Natural killer cell (primary cell): ENCODE measurements at regions not wholly inside any gene's neighbourhood (a gene's known extent, or its start where the extent isn't known, plus 50 kb on each side); places are given as distances from the start of the nearest gene placed in this dataset.

Source experiments
- ATAC-seq, 3 donors: fragments of 150-1000 bp in 2 of 3; fragments of 200-7000 bp in 1 of 3; cut with Tn5 transposase; 1 replicate in 1 of 3; 2 replicates in 2 of 3; pipeline ENCODE4 v1.10.0; 2021; ENCODE audit warnings: mild to moderate bottlenecking in 2 of 3, moderate library complexity in 2 of 3
- DNase-seq, 2 donors: peaks; one replicate each; pipeline versions ENCODE4 v3.0.0 to v3.0.0-alpha.2; 2013 to 2021; ENCODE audit warnings: mixed read lengths in 1 of 2
- H3K27ac ChIP-seq: one replicate; pipeline ENCODE4 v1.5.1; 2013; ENCODE audit warnings: mild to moderate bottlenecking, low read length
- H3K27me3 ChIP-seq: one replicate; pipeline ENCODE4 v1.6.1; 2013; ENCODE audit warnings: low read length; ENCODE audit not compliant: control insufficient read depth, insufficient read depth
- H3K36me3 ChIP-seq: one replicate; pipeline ENCODE4 v1.6.1; 2013; ENCODE audit warnings: low read length; ENCODE audit not compliant: control insufficient read depth, insufficient read depth
- H3K4me1 ChIP-seq: one replicate; pipeline ENCODE4 v1.6.1; 2013; ENCODE audit warnings: low read length; ENCODE audit not compliant: control insufficient read depth, insufficient read depth
- H3K4me3 ChIP-seq: one replicate; pipeline ENCODE4 v1.5.1; 2013; ENCODE audit warnings: low read length
- H3K9me3 ChIP-seq: one replicate; pipeline ENCODE4 v1.6.1; 2013; ENCODE audit warnings: low read length; ENCODE audit not compliant: control insufficient read depth, insufficient read depth
- H3K27ac Mint-ChIP-seq, 2 donors: one replicate each; pipeline ENCODE4 v1.8.0; 2022; ENCODE audit warnings: mild to moderate bottlenecking in 2 of 2, mixed read lengths in 2 of 2, moderate library complexity in 1 of 2
- H3K27me3 Mint-ChIP-seq, 2 donors: one replicate each; pipeline ENCODE4 v1.8.0; 2022; ENCODE audit warnings: low read depth in 2 of 2, mixed read lengths in 2 of 2
- H3K36me3 Mint-ChIP-seq: one replicate; pipeline ENCODE4 v1.8.0; 2022; ENCODE audit warnings: mixed read lengths
- H3K4me1 Mint-ChIP-seq, 2 donors: one replicate each; pipeline ENCODE4 v1.8.0; 2022; ENCODE audit warnings: mixed read lengths in 2 of 2
- H3K4me3 Mint-ChIP-seq: one replicate; pipeline ENCODE4 v1.8.0; 2022; ENCODE audit warnings: mild to moderate bottlenecking, moderate library complexity, mixed read lengths
- H3K9me3 Mint-ChIP-seq, 2 donors: one replicate each; pipeline ENCODE4 v1.8.0; 2022; ENCODE audit warnings: mixed read lengths in 2 of 2
- WGBS: methylation state at CpG from one replicate; pipeline ENCODE4 v1.1.7; 2013; ENCODE audit warnings: missing lambda C conversion rate; ENCODE audit not compliant: insufficient coverage; 5-methylcytosine and 5-hydroxymethylcytosine counted together
- intact Hi-C: fragments of 100-400 bp; cut with micrococcal nuclease; formaldehyde crosslinking; loops from one replicate; pipeline ENCODE4 v1.14.2; 2022
- TF ChIP-seq, protein P1 (sequence below): fragments of 200-600 bp; IDR thresholded peaks from one replicate; pipeline ENCODE4 v1.8.0; 2022; ENCODE audit warnings: antibody characterized with exemption

DNA sequence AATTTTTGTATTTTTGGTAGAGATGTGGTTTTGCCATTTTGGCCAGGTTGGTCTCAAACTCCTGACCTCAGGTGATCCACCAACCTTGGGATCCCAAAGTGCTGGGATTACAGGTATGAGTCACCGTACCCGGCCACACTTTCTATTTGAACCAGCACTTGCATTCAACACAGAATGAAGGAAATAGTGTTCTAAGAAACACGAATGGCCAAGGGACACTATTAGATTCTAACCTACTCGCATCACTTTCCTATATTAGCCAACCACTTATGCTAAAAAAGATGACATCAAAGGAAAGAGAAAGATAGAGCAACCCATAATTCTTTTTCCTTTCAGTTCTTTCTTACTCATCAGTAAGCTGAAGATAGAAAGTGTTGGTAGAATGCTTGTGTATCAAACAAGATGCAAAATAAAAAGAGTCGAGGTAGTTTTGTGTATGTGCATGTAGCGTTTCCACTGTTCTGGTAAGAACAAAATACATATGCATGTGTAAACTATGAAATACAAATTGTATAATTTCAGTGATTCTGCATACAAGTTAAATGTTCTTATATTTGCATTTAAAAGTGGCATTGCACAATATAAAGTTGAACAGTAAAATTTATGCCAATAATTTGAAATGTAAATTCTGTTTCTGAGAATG is 247.6 kb downstream of the CDCA7 start:
- no peak for ATAC-seq
- WGBS: 91% methylated on average over 6 of the region's 6 CpGs
- intact Hi-C loops: no loop called here

DNA sequence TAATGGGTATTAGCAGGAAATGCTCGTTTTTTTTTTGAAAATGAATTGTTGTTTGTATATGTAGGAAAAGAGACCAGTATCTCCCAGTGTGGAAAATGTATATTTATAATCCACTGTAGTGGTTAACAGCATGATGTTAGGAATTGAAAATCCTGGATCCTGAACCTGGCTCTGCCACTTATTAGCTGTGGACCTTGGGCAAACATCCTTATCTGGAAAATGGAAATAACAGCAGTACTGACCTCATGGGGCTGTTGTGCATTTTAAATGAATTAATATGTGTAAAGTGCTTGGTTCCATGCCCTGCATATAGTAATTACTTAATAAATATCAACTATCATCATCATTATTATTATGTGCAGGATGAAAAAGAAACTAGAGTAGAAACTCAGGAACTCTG is 251.3 kb downstream of the CDCA7 start:
- DNase-seq: no peak
- no peak for ATAC-seq
- no CpG with 5 or more reads among the region's 1 CpG for WGBS
- no peak overlapping the region for H3K27ac Mint-ChIP-seq
- TF ChIP-seq, protein P1, sequence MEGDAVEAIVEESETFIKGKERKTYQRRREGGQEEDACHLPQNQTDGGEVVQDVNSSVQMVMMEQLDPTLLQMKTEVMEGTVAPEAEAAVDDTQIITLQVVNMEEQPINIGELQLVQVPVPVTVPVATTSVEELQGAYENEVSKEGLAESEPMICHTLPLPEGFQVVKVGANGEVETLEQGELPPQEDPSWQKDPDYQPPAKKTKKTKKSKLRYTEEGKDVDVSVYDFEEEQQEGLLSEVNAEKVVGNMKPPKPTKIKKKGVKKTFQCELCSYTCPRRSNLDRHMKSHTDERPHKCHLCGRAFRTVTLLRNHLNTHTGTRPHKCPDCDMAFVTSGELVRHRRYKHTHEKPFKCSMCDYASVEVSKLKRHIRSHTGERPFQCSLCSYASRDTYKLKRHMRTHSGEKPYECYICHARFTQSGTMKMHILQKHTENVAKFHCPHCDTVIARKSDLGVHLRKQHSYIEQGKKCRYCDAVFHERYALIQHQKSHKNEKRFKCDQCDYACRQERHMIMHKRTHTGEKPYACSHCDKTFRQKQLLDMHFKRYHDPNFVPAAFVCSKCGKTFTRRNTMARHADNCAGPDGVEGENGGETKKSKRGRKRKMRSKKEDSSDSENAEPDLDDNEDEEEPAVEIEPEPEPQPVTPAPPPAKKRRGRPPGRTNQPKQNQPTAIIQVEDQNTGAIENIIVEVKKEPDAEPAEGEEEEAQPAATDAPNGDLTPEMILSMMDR: no peak
- H3K4me1 ChIP-seq: no peaks in the 10 kb centered on the region
- H3K4me1 Mint-ChIP-seq: no peaks in the 10 kb centered on the region
- H3K27me3 Mint-ChIP-seq: peaks cover 8 to 28% of the 10 kb centered on the region in 2 donors
- no peaks in the 10 kb centered on the region for H3K36me3 Mint-ChIP-seq
- no peaks in the 10 kb centered on the region for H3K9me3 ChIP-seq
- H3K9me3 Mint-ChIP-seq: peaks cover 0 to 3% of the 10 kb centered on the region in 2 donors
- intact Hi-C loops: no loop called here
- no peaks in the 10 kb centered on the region for H3K36me3 ChIP-seq
- no peak overlapping the region for H3K27ac ChIP-seq
- no peaks in the 10 kb centered on the region for H3K27me3 ChIP-seq
- H3K4me3 Mint-ChIP-seq: no peak overlapping the region
- no peak overlapping the region for H3K4me3 ChIP-seq

More for the DNA sequence above, 247.6 kb downstream of the CDCA7 start:
- peaks cover 0 to 5% of the 10 kb centered on the region in 2 donors for H3K9me3 Mint-ChIP-seq
- no peak overlapping the region for H3K27ac Mint-ChIP-seq
- Histone ChIP-seq H3K9me3 (no peaks in the 10 kb centered on the region), H3K27me3 (no peaks in the 10 kb centered on the region), H3K36me3 (no peaks in the 10 kb centered on the region), H3K4me1 (no peaks in the 10 kb centered on the region), H3K27ac (no peak overlapping the region), H3K4me3 (no peak overlapping the region)
- H3K36me3 Mint-ChIP-seq: no peaks in the 10 kb centered on the region
- no peak for DNase-seq
- H3K27me3 Mint-ChIP-seq: peaks cover 7% of the 10 kb centered on the region in 2 donors
- H3K4me3 Mint-ChIP-seq: no peak overlapping the region
- TF ChIP-seq, protein P1: no peak
- H3K4me1 Mint-ChIP-seq: no peaks in the 10 kb centered on the region

DNA sequence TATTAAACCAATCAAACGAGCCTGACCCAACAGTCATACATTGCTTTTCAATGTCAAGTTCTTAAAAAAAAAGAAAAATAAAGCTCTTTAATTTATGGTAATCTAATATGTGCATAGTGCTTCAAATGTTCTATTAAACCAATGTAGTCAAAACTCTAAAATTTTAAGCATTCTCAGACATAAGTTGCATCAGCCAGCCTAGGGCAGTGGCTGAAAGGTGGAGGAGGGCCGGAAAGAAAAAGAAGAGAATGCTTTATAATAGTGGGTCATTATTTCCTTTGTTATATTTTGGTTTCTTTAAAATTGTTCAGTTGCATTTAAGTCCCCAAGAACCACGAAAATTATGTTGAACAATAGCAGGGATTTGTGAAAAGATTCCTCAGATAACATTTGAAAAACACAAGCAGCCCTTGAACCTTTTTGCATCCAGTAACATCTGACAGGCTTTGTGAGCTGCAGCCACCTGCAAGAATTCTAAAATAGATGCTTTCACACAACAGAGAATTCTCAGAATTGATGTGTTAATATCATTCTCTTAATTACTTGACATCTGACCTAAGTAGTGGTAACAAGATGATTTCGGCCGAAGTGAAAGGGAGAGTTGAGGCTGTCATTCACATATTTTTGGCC is 252.1 kb downstream of the CDCA7 start:
- Histone ChIP-seq H3K4me1 (no peaks in the 10 kb centered on the region), H3K27ac (no peak overlapping the region), H3K9me3 (no peaks in the 10 kb centered on the region), H3K36me3 (no peaks in the 10 kb centered on the region), H3K4me3 (no peak overlapping the region), H3K27me3 (no peaks in the 10 kb centered on the region)
- TF ChIP-seq, protein P1: no peak
- intact Hi-C loops: no loop called here
- Mint-ChIP-seq H3K36me3 (no peaks in the 10 kb centered on the region), H3K4me1 (no peaks in the 10 kb centered on the region), H3K4me3 (no peak overlapping the region), H3K27ac (no peak overlapping the region), H3K9me3 (peaks cover 0 to 3% of the 10 kb centered on the region in 2 donors), H3K27me3 (peaks cover 7 to 32% of the 10 kb centered on the region in 2 donors)
- DNase-seq: no peak
- 61% methylated on average over 3 of the region's 5 CpGs for WGBS
- ATAC-seq: no peak
